ENCODE measurements at regions not wholly inside any gene's neighbourhood (a gene's known extent, or its start where the extent isn't known, plus 50 kb on each side); places are given as distances from the start of the nearest gene placed in this dataset.

DNA sequence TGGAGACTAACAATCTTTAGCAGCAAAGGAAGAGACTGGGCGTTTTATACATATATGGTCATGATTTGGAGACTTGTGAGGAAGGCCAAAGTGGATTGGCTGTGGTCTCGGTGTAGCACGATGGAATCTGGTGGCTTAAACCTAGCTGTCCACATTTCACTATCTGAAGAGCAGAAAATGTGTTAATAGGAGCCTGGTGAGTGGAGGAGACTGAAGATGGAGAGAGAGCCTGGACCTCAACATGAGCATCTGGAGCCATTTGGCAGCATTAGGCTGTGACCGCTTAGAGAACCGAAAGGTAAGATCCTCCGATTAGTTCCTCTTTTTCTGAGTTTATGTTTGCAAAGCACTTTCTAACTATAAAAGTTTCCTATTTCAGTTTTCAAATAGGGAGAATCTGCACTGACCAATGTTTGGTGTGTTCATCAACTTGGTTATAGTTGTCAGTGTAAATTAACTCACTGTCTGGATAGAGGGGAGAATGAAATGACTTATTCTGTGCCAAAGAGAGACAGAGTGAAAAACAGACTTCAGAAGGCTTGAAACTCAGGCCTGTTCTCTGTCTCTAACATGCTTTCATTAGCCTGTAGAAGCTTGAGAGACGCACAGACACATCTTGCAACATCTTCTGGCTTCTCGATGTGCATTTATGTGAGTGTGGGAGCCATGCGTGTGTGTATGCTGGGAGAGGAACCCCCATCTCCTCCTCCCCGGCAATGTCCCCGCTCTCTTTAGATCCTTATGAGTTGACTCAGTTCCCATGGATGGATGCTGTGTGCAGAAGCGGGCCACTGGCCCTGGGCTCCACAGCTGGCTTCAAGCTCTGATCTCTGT is 244.7 kb upstream of the TBL1XR1 start:
- TF ChIP-seq POU2F2 (IDR thresholded peaks at IDR 0.05; ENCODE audit: low read depth, low read length) (no peak), POLR2AphosphoS5 (IDR thresholded peaks at IDR 0.05; ENCODE audit: low read depth, low read length) (no peak), TAF1 (IDR thresholded peaks at IDR 0.05; ENCODE audit: low read depth, low read length) (no peak), POLR2A (IDR thresholded peaks at IDR 0.05; ENCODE audit: low read depth, low read length) (peak; percentile 44; the same call in 1 of the 2 replicates), SPI1 (IDR thresholded peaks at IDR 0.05; ENCODE audit: low read depth, low read length) (peak; percentile 68), PAX5 (IDR thresholded peaks at IDR 0.05; ENCODE audit: insufficient read depth, low read length, severe bottlenecking) (no peak)
- DNase-seq (ENCODE audit: insufficient read length, low spot score): no peak
- peak; percentile 92 for FAIRE-seq

DNA sequence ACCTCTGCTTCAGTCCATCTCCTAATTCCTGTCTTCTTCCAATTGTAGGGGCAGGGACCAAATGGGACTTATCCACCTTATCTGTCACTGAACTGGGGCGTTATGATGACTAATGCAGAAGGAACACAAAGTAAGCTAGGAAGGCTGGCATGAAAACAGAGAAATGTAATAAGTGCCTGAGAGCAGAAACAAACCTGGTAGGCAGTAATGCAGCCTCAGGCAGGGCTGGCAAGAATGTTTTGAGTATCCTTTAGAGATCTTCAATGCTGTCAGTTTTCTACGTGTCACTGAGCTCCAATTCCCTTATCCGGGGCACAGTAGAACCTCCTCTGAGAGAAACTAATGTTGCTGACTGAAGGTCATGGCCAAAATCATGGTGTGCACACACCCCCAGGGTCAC is 246.2 kb upstream of the TBL1XR1 start:
- no peak for TF ChIP-seq SPI1 (IDR thresholded peaks at IDR 0.05; ENCODE audit: low read depth, low read length)
- TF ChIP-seq POLR2A (IDR thresholded peaks at IDR 0.05; ENCODE audit: low read depth, low read length): no peak
- TF ChIP-seq TAF1 (IDR thresholded peaks at IDR 0.05; ENCODE audit: low read depth, low read length): no peak
- no peak for TF ChIP-seq POLR2AphosphoS5 (IDR thresholded peaks at IDR 0.05; ENCODE audit: low read depth, low read length)
- TF ChIP-seq POU2F2 (IDR thresholded peaks at IDR 0.05; ENCODE audit: low read depth, low read length): no peak
- TF ChIP-seq PAX5 (IDR thresholded peaks at IDR 0.05; ENCODE audit: insufficient read depth, low read length, severe bottlenecking): no peak
- FAIRE-seq: no peak
- DNase-seq (ENCODE audit: insufficient read length, low spot score): no peak

DNA sequence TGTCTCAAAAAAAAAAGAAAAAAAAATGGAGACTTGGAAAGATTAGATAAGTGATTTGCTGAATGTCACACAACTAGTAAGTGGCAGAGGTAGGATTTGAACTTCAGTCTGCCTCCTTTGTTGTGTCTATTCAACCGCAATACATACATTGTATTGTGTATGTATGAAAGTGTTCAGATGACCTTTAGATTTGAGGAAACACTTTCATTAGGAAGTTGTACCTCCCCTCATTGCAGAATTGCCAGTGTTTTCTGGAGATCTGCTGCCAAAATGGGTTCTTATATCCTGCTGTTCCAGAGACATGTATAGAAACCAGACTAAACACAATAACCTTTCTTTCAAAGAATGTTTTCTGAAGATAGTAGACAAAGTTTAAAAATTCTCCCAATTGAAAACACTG is 247.4 kb upstream of the TBL1XR1 start:
- TF ChIP-seq TAF1 (IDR thresholded peaks at IDR 0.05; ENCODE audit: low read depth, low read length) (no peak), SPI1 (IDR thresholded peaks at IDR 0.05; ENCODE audit: low read depth, low read length) (no peak), POLR2AphosphoS5 (IDR thresholded peaks at IDR 0.05; ENCODE audit: low read depth, low read length) (no peak), POU2F2 (IDR thresholded peaks at IDR 0.05; ENCODE audit: low read depth, low read length) (no peak), POLR2A (IDR thresholded peaks at IDR 0.05; ENCODE audit: low read depth, low read length) (no peak), PAX5 (IDR thresholded peaks at IDR 0.05; ENCODE audit: insufficient read depth, low read length, severe bottlenecking) (no peak)
- DNase-seq (ENCODE audit: insufficient read length, low spot score) (no peak), FAIRE-seq (no peak)

DNA sequence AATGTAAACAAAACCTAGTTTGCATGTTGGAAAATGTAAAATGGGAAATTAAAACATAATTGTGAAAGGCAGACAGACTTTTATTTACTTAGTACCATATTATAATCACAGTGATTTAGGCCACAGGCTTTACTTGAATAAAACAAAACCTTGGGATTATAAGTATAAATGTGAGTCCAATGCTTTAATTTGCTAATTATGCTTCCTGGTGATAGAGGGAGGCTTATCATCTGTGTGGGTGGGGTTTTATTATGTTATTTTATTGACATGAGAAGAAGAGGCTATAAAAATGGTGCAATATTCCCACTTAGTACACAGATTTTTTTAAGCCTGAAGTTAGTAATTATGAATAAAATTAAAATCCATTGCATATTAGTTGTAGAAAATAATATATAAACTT is 248.3 kb upstream of the TBL1XR1 start:
- FAIRE-seq (no peak), DNase-seq (ENCODE audit: insufficient read length, low spot score) (no peak)
- TF ChIP-seq POU2F2 (IDR thresholded peaks at IDR 0.05; ENCODE audit: low read depth, low read length): no peak
- TF ChIP-seq POLR2A (IDR thresholded peaks at IDR 0.05; ENCODE audit: low read depth, low read length): no peak
- TF ChIP-seq PAX5 (IDR thresholded peaks at IDR 0.05; ENCODE audit: insufficient read depth, low read length, severe bottlenecking): no peak
- TF ChIP-seq POLR2AphosphoS5 (IDR thresholded peaks at IDR 0.05; ENCODE audit: low read depth, low read length): no peak
- TF ChIP-seq SPI1 (IDR thresholded peaks at IDR 0.05; ENCODE audit: low read depth, low read length): no peak
- TF ChIP-seq TAF1 (IDR thresholded peaks at IDR 0.05; ENCODE audit: low read depth, low read length): no peak

DNA sequence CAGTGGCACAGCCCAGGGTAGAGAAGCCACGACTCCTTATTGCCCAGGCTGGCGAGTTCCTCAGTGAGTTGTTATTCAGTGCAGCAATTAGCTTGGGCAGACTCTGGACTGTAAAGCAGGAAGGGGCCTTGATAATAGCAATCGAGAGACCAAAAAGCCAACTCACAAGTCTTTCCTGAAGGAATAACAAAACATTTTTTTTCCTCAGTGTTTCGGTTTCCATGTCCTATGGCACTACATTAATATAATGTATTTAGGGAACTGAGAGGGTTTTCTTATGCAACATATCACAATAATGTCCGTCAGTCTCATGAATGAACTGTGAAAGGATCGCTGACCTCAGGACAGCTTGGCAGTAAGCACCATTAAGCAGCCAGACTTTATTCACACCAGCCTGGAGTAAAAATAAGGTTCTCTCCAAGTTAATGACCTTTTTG is 248.9 kb upstream of the TBL1XR1 start:
- FAIRE-seq (no peak), DNase-seq (ENCODE audit: insufficient read length, low spot score) (no peak)
- TF ChIP-seq SPI1 (IDR thresholded peaks at IDR 0.05; ENCODE audit: low read depth, low read length) (no peak), POU2F2 (IDR thresholded peaks at IDR 0.05; ENCODE audit: low read depth, low read length) (no peak), PAX5 (IDR thresholded peaks at IDR 0.05; ENCODE audit: insufficient read depth, low read length, severe bottlenecking) (no peak), TAF1 (IDR thresholded peaks at IDR 0.05; ENCODE audit: low read depth, low read length) (no peak), POLR2AphosphoS5 (IDR thresholded peaks at IDR 0.05; ENCODE audit: low read depth, low read length) (no peak), POLR2A (IDR thresholded peaks at IDR 0.05; ENCODE audit: low read depth, low read length) (no peak)

DNA sequence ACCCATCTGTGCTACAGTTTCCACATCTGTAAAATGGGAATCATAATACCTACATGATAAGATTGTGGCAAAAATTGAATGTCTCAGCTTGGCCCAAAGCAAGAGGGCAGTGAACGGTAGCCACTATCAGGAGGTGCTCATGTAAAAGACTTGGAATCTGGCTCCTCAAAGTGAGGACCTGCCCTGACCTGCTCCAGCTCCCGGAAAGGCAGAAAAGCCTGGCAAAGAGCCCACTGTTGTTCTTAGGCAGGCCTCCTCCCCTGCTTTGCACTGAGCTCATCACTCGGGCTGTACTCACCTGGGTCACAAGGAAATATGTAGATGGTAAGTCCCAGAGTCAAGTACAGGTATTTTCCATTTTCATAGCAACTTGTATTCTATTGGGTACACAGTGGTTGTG is 250.7 kb upstream of the TBL1XR1 start:
- DNase-seq (ENCODE audit: insufficient read length, low spot score) (no peak), FAIRE-seq (no peak)
- TF ChIP-seq PAX5 (IDR thresholded peaks at IDR 0.05; ENCODE audit: insufficient read depth, low read length, severe bottlenecking) (no peak), TAF1 (IDR thresholded peaks at IDR 0.05; ENCODE audit: low read depth, low read length) (no peak), POU2F2 (IDR thresholded peaks at IDR 0.05; ENCODE audit: low read depth, low read length) (no peak), POLR2AphosphoS5 (IDR thresholded peaks at IDR 0.05; ENCODE audit: low read depth, low read length) (no peak), POLR2A (IDR thresholded peaks at IDR 0.05; ENCODE audit: low read depth, low read length) (no peak), SPI1 (IDR thresholded peaks at IDR 0.05; ENCODE audit: low read depth, low read length) (no peak)

DNA sequence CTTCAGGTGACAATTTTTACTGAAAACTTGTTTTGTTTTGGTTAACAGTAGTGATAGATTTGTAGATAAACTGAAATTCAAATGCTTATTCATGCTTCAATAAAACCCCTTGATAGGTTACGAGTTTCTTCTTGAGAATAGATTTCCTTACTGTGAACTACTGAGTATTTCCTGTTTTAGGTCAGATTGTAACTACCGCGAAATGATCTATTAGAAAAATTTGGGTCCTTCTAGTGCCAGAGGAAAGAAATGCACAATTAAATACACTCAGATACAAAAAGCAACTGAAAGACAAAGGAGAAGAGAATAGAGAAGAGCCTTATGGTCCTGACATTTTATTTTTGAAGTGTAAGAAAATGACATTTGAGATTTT is 251.7 kb upstream of the TBL1XR1 start:
- DNase-seq (ENCODE audit: insufficient read length, low spot score): no peak
- TF ChIP-seq SPI1 (IDR thresholded peaks at IDR 0.05; ENCODE audit: low read depth, low read length) (no peak), POLR2A (IDR thresholded peaks at IDR 0.05; ENCODE audit: low read depth, low read length) (no peak), PAX5 (IDR thresholded peaks at IDR 0.05; ENCODE audit: insufficient read depth, low read length, severe bottlenecking) (no peak), POU2F2 (IDR thresholded peaks at IDR 0.05; ENCODE audit: low read depth, low read length) (no peak), TAF1 (IDR thresholded peaks at IDR 0.05; ENCODE audit: low read depth, low read length) (no peak), POLR2AphosphoS5 (IDR thresholded peaks at IDR 0.05; ENCODE audit: low read depth, low read length) (no peak)
- FAIRE-seq: no peak

DNA sequence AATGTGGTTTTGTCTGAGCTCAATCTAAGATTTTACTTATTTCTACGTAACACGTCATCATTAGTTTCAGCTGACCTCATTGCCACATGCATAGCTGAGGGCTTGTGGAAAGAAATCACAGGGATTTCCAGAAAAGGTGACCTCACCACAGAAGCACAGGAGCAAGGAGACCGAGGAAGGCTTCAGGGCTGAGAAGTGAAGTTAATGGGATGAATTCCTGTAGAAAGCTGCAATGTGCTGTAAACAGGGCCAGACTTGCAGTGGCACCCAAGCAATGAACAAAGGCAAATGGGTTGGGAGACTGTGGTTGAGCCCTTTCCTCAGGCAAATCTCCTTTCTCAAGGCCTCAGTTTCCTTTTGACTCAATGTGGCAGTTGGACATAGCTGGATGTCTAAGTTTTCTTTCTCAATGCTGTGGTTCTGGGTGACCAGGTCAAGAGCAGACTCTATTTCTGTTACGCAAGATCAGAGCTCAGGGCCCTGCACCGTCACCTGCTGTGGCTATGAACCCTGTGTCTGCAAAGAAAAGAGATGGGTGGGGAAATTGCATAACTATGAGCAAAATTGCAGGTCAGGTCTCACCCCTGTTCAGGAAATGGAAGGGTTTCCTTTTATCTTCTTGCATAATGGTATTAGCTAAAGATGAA is 252.2 kb upstream of the TBL1XR1 start:
- FAIRE-seq: peak; percentile 52
- no peak for DNase-seq (ENCODE audit: insufficient read length, low spot score)
- 0 out of 2 replicates have a peak, but pooled peaks have one; percentile 41 for TF ChIP-seq POU2F2 (IDR thresholded peaks at IDR 0.05; ENCODE audit: low read depth, low read length)
- no peak for TF ChIP-seq POLR2AphosphoS5 (IDR thresholded peaks at IDR 0.05; ENCODE audit: low read depth, low read length)

DNA sequence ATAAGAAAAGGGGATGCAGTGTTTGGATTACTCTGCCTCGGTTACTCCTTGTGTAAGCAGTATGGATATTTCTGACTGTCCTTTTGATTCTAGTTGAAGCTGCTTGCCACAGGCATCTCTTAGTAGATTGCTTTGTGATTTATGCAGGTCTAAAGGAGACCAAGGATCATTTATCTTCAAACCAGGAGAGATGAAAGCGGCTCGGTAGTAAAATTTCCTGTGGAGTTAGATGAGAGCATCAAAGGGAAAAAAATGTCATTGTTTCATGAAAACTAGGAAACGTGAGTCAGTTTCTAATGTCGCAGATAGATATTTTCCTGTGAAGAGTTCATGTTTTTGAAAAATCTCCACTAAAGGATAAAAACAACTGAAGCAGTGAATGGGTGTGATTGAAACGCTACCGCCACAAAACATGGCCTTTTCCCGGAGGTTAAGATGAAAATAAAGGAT is 254.0 kb upstream of the TBL1XR1 start:
- TF ChIP-seq POLR2A (IDR thresholded peaks at IDR 0.05; ENCODE audit: low read depth, low read length): no peak
- no peak for TF ChIP-seq POU2F2 (IDR thresholded peaks at IDR 0.05; ENCODE audit: low read depth, low read length)
- no peak for TF ChIP-seq TAF1 (IDR thresholded peaks at IDR 0.05; ENCODE audit: low read depth, low read length)
- no peak for TF ChIP-seq PAX5 (IDR thresholded peaks at IDR 0.05; ENCODE audit: insufficient read depth, low read length, severe bottlenecking)
- no peak for TF ChIP-seq SPI1 (IDR thresholded peaks at IDR 0.05; ENCODE audit: low read depth, low read length)
- no peak for TF ChIP-seq POLR2AphosphoS5 (IDR thresholded peaks at IDR 0.05; ENCODE audit: low read depth, low read length)
- no peak for DNase-seq (ENCODE audit: insufficient read length, low spot score)
- no peak for FAIRE-seq

Data from GM12891 (cell line).